Mesodermal cell (in vitro differentiated cells): ENCODE measurements at regions not wholly inside any gene's neighbourhood (a gene's known extent, or its start where the extent isn't known, plus 50 kb on each side); places are given as distances from the start of the nearest gene placed in this dataset.

Experiments
- H3K27ac ChIP-seq: 2 replicates; pipeline ENCODE4 v1.7.0; 2013; ENCODE audit warnings: mild to moderate bottlenecking, low read depth, low read length, moderate library complexity; ENCODE audit not compliant: severe bottlenecking
- H3K36me3 ChIP-seq: 2 replicates; pipeline ENCODE4 v1.7.1; 2013; ENCODE audit warnings: mild to moderate bottlenecking, low read length, moderate library complexity; ENCODE audit not compliant: control insufficient read depth, insufficient read depth
- H3K4me1 ChIP-seq: one replicate; pipeline ENCODE4 v1.7.1; 2013; ENCODE audit warnings: mild to moderate bottlenecking, low read length; ENCODE audit not compliant: insufficient read depth, control insufficient read depth, poor library complexity, severe bottlenecking
- H3K4me3 ChIP-seq: 2 replicates; pipeline ENCODE4 v1.7.0; 2013; ENCODE audit warnings: low read length, control low read depth, mild to moderate bottlenecking; ENCODE audit not compliant: insufficient read depth, poor library complexity, severe bottlenecking; ENCODE audit errors: extremely low read depth
- H3K9me3 ChIP-seq: 2 replicates; pipeline ENCODE4 v1.7.1; 2013; ENCODE audit warnings: mild to moderate bottlenecking, low read length, moderate library complexity; ENCODE audit not compliant: control insufficient read depth
- WGBS, 2 experiments: methylation state at CpG; one replicate each; pipeline ENCODE4 v1.1.5; 2013; ENCODE audit warnings: missing lambda C conversion rate in 2 of 2; ENCODE audit not compliant: insufficient coverage in 2 of 2; 5-methylcytosine and 5-hydroxymethylcytosine counted together

DNA sequence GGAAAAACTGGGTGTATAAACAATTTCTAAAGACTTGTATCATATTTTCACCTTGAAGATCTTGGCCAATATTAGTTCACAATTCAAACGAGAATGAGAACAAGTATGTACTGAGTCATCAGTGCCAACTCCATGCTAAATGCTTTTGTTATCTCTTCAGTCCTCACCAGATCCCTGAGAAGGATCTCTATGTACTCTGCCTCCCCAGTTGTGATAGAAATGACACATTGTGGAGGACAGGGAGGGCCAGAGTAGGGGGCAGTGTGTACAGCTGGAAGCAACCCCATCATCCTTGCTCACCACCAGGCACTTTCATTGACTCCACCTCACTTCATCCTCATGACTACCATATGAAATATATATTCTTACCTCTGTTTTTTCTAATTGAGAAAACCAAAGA lies 353.7 kb upstream of the SOX2 start:
- Histone ChIP-seq H3K9me3 (no peaks in the 10 kb centered on the region), H3K36me3 (no peaks in the 10 kb centered on the region), H3K4me1 (no peaks in the 10 kb centered on the region), H3K4me3 (no peak overlapping the region), H3K27ac (no peak overlapping the region)
- 63% methylated on average over 1 of the region's 1 CpG; no CpG with 5 or more reads in 1 of the 2 experiments for WGBS, 2 experiments

DNA sequence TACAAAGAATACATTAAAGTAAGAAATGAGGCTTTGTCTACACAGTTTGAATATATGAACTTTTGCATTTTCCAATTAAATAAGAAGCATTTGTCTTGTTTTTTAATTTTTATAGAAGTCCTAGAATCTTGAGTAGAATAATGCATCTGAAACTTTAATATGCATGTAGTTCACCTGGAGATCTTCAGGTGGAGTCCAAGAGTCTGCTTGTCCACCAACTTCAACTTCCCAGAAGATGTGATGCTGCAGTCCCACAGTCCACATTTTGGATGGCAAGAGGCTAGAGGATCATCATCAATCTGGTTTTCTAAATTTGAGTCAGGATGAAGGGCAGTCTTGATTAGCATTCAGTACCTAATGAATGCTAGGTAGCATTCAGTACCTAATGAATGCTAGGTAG lies 357.6 kb upstream of the SOX2 start:
- no peaks in the 10 kb centered on the region for H3K4me1 ChIP-seq
- H3K27ac ChIP-seq, result no peak overlapping the region
- H3K9me3 ChIP-seq, result no peaks in the 10 kb centered on the region
- no peaks in the 10 kb centered on the region for H3K36me3 ChIP-seq
- H3K4me3 ChIP-seq, result no peak overlapping the region

DNA sequence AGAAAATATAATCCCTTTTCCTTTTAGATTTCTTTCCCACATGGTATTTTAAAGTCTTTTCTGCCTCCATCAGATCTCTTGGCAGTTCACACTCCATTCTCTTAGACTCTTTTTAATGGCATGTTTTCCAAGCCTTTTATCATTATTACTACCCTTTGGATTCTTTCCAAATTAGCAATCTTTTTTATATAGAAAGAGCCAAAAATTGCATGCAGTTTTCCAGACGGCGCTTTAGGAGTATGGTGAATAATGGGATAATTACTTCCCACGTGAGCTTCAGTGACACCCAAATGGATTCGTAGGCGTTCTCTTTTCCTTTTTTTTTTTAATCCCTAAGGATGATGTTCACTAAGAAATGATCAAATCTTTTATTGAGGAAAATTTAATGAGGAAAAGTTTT lies 354.8 kb upstream of the DNAJC19 start:
- H3K4me3 ChIP-seq, result no peak overlapping the region
- H3K27ac ChIP-seq, result no peak overlapping the region
- H3K4me1 ChIP-seq, result no peaks in the 10 kb centered on the region
- no peaks in the 10 kb centered on the region for H3K9me3 ChIP-seq
- H3K36me3 ChIP-seq, result no peaks in the 10 kb centered on the region
- WGBS, 2 experiments, result no CpG with 5 or more reads among the region's 5 CpGs

DNA sequence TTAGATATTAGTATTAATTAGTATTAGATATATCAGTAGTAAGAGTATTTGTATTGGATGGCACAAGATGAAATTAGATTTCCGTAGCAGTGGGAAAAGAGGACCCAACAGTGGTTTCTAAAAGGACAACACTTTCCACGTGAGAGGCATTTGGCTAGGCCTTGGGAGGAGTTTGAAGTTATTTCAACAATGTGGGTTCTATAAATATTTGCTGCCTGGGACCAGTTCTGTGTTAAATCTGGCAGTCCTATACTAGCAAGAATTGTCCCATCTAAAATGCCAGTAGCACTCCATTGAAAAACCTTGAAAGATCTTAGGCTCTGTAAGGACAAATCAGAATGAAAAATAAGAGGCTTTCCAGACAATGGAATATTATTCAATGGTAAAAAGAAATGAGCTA lies 347.1 kb upstream of the DNAJC19 start:
- no peaks in the 10 kb centered on the region for H3K9me3 ChIP-seq
- WGBS, 2 experiments, result 88 to 90% methylated on average over 2 of the region's 2 CpGs
- H3K4me1 ChIP-seq, result no peaks in the 10 kb centered on the region
- H3K4me3 ChIP-seq, result no peak overlapping the region
- H3K36me3 ChIP-seq, result no peaks in the 10 kb centered on the region
- H3K27ac ChIP-seq, result no peak overlapping the region

DNA sequence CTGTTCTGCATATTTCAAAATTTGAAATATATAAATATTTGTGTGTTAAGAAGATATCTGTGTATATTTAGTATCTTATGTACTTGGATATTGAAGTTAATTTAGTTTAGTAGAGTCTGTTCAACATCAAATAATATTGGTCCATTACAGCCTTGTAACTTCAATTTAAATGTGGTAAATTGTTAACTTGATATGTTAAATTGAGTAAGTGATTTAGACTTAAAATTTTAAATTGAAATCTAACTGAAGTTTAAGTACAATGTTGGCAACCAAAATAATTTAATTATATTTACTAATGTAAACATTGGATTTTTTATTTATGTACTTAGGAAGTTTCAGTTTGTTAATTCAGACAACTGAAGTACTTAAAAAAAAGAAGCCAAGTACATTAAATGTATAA lies 343.9 kb upstream of the DNAJC19 start:
- Histone ChIP-seq H3K9me3 (no peaks in the 10 kb centered on the region), H3K4me1 (no peaks in the 10 kb centered on the region), H3K4me3 (no peak overlapping the region), H3K27ac (no peak overlapping the region), H3K36me3 (no peaks in the 10 kb centered on the region)

DNA sequence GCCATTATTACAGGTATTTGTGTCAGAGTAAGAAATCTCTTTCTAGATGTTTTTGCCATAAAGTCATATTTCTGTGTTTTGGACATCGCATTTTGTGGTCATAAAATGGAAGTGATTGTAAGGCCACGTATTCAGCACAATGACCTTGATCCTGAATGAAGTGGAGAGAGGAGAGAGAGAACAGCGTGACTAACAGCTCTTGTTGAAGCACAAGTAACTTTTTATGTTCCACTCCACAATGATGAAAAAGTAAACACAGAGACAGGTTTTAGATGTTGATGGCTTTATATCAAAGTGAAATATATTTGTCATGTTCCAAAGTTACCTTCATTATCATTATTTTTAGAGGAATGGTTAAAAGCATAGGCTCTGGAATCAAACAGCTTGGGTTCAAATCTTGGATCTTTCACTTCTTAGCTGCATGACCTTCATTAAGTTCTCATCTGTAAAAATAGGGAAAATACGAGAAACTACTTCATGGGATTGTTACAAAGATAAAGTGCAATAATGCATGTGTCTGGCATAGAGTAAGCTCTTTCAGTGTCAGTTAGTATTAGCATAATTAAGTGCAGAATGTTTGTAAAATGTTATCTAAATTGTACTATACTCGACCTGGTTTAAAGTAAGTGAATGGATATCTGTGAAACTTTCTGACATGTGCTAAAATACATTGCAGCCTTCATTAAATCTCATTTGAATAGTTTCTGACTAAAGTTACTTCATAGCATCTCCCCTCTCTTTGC lies 341.5 kb upstream of the DNAJC19 start:
- no peaks in the 10 kb centered on the region for H3K9me3 ChIP-seq
- no peaks in the 10 kb centered on the region for H3K36me3 ChIP-seq
- 84 to 96% methylated on average over 2 to 3 of the region's 5 CpGs for WGBS, 2 experiments
- H3K4me1 ChIP-seq, result no peaks in the 10 kb centered on the region
- no peak overlapping the region for H3K27ac ChIP-seq
- no peak overlapping the region for H3K4me3 ChIP-seq

DNA sequence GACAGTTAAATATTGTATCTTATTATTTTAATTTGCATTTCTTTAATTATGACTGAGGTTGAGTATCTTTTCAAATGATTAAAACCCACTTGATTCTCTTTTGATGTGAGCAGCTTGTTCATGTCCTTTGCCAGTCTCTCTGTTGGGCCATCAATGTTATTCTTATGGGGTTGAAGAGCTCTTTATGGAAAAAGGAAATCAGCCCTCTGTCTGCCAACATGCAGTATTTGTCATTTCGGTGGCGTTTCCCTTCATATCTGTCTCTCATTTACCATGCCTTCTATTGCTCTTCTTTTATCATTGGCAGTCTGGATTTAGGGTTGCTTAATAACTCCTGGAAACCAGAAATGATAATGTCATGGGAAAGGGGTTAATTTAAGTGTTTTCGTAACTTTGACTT lies 340.7 kb upstream of the DNAJC19 start:
- Histone ChIP-seq H3K4me1 (no peaks in the 10 kb centered on the region), H3K9me3 (no peaks in the 10 kb centered on the region), H3K36me3 (no peaks in the 10 kb centered on the region), H3K27ac (no peak overlapping the region), H3K4me3 (no peak overlapping the region)
- 75 to 86% methylated on average over 1 of the region's 3 CpGs for WGBS, 2 experiments

DNA sequence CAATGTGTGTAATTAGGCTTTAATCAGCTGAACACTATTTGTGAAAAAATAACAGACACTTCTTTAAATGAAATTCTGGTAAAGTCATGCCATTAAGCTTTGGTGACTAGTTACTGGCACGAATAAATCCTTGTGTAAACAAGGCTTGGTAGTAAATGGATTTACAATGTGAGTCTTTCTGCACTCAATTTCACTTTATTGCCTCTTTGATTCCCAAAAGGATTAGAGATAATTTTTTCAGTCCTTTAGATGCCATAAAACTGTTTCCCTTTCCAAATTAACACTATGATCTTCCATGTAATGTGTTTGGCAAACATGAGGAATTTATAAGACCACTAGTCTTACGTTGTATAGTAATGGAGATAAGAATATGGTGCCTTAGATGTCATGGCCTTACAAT lies 339.5 kb upstream of the DNAJC19 start:
- Histone ChIP-seq H3K4me1 (no peaks in the 10 kb centered on the region), H3K9me3 (no peaks in the 10 kb centered on the region), H3K4me3 (no peak overlapping the region), H3K27ac (no peak overlapping the region), H3K36me3 (no peaks in the 10 kb centered on the region)
- 91 to 100% methylated on average over 1 of the region's 2 CpGs for WGBS, 2 experiments

DNA sequence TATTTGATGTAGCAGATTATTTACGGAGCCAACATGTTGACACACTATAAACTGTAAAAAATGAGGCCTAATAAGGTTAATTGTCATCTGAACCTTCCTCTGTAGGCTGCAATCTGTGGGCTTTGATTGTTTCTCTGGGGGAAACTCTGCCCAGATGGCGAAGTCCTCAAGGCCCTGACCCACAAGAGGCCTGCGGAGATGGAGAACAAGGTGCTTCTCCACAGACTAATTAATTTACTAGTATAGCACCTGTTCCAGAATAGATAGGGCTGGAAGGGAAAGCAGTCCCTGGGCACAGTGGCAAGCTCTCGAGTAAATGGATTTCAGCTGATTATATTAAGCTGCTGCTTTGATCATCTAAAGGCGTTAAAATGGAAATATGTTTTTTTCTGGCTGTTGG lies 338.8 kb upstream of the DNAJC19 start:
- WGBS, 2 experiments, result 60 to 63% methylated on average over 1 of the region's 5 CpGs
- Histone ChIP-seq H3K36me3 (no peaks in the 10 kb centered on the region), H3K27ac (no peak overlapping the region), H3K4me1 (no peaks in the 10 kb centered on the region), H3K9me3 (no peaks in the 10 kb centered on the region), H3K4me3 (no peak overlapping the region)

DNA sequence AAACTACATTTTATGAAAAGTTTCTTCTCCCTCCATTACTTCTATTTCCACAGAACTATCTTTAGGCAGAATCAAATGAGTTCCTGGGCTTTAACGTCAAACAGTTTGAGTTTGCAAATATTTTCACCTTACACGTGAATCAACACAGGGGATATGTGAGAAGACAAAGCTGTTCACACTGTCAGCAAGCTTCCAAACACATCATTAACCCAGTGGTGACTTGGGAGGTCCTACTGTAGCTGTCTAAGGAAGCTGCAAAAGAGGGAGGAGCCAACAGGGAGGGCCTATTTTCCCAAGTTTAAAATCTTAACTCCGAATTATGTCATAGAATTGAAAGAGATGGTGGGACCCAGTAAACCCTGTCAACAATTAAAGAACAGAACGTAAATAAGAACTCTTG lies 337.8 kb upstream of the DNAJC19 start:
- H3K9me3 ChIP-seq, result no peaks in the 10 kb centered on the region
- no peak overlapping the region for H3K27ac ChIP-seq
- no peak overlapping the region for H3K4me3 ChIP-seq
- WGBS, 2 experiments, result 38 to 86% methylated on average over 1 to 3 of the region's 4 CpGs
- H3K4me1 ChIP-seq, result no peaks in the 10 kb centered on the region
- H3K36me3 ChIP-seq, result no peaks in the 10 kb centered on the region

DNA sequence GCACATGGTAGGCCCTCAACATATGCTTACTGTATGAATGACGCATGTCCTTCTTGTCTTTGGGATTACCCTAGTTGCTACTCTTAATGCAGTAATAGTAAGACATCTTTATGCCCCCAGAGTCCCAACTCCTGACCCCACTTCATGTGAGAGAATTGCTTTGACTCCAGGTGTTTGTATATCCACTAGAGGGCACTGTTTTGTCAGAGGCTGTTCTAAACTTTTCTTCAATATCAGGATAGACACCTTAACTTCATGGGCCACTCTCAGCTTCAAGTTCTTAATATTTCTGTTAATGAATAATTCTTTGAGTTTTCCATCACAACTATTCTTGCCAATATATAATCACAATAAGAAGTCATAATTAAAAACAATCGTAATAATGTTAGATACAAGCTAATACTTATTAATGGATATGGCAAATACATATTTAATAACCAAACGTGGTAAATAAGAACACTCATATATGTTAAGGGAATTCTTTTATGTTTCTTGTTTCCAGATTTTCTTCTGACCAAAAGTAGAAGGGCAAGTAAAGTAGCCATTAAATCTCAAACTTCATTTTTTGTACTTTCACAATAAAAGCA lies 337.2 kb upstream of the DNAJC19 start:
- Histone ChIP-seq H3K9me3 (no peaks in the 10 kb centered on the region), H3K36me3 (no peaks in the 10 kb centered on the region), H3K4me1 (no peaks in the 10 kb centered on the region), H3K27ac (no peak overlapping the region), H3K4me3 (no peak overlapping the region)
- WGBS, 2 experiments, result 33% methylated on average over 1 of the region's 3 CpGs; no CpG with 5 or more reads in 1 of the 2 experiments
